HG03439 (cell line): ENCODE measurements at regions not wholly inside any gene's neighbourhood (a gene's known extent, or its start where the extent isn't known, plus 50 kb on each side); places are given as distances from the start of the nearest gene placed in this dataset.

Experiments used
- ATAC-seq: cut with Tn5 transposase; IDR thresholded peaks from one replicate; pipeline ENCODE4 v1.9.1; 2021; ENCODE audit warnings: mild to moderate bottlenecking, moderate library complexity; ENCODE audit not compliant: unreplicated experiment

DNA sequence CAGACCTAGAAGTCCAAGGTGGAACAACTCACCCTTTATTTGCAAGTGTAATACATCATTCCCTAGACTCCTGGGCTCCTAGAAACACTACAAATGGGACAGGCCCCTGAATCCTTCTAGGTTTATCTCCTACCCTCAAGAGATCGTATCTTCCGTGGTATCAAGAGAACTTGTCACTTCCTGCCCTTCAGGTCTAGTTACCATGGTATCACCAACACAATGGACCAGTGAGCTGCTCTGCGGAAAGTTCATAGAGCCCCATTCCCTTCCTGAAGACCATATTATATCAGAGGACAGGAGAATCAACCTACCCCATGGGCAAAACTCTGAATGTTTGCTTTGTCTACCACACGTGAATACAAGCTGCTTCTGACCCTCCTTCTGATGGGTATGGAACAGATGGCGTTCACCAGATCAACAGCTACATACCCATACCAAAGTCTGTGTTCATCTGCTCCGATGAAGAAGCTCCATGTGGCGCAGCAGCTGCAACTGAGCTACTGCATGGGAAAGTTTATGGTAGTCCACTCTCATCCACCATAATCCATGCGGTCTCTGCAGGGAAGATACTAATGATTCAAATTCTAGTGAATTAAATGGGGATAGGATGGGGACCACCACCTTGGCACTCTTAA, 84.6 kb upstream of the KLF13 start:
- ATAC-seq, result no peak

DNA sequence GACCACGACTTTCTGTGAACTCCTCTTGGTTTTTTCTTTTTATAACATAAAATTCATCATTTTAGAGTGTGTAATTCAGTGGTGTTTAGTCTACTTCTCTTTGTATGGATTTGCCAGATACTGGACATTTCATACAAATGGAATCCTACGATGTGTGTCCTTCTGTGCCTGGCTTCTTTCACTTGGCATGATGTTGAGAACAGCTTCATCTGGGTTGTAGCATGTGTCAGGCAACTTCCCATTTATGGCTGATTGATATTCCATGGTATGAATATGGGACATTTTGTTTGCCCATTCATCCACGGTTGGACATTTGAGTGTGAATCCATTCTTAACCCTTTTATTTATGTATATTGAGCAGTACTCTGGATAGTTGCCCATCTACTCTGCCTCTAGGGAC, 82.7 kb upstream of the KLF13 start:
- no peak for ATAC-seq

DNA sequence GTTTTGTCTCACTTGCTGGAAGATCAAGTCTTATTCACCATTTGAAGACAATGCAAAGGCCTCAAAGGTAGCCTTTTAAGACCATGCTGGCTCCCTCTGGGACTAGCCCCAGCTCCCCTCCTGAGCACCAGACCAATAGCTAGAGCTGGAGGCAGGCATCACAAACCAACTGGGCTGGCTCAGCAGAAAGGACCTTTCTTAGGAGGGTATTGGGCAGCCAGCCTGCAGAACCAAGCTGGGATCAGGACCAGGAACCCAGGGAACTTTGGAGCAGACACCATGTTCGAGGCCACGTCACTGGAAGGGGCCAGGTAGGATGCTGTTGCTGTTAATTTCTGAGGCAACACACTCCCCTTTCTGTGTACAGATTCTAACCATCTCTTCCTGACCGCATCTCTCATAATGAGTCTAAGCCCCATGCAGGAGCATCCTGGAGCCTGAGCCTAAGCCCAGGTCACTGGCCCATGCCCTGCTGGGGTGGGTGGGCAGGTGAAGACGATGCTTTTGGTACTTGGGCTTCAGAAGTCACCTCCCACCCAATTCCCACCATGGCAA, 81.4 kb upstream of the KLF13 start:
- no peak for ATAC-seq

DNA sequence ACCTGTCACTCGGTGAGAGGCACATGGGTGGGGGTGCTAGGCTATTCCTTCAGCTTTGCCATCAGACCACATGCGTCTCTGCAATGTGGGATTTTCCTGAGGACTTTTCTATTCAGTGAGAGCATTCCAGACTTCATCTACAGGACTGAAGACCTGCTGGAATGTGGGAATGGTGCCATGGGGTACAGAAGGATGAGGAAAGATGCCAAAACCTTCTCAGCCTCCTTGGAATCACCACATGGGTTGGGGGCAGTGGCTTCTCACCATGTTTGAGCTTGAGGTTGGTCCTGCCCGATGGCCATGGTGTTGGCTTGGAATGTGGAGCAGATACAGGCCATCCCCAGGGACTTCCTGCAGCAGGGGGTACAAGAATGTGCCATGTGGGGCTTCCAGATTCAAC, 80.9 kb upstream of the KLF13 start:
- ATAC-seq, result no peak

DNA sequence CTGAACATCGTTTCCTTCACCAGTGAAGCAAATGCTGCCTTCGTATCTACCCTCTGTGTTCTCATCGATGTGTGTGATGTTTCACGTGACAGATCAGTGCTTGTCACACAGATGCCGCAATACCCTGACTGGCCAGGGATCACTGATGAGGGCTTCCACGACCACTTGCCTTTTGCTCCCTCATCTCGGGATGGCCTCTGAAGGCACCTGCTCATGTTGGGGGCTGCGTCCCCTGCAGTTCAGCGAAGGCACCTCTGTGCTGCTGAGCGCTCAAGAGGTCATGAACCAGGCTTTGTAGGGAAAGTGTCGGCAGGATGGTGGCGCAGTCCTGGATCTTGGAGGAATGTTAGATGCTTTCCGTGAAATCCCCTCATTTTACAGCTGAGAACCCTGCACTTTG, 79.2 kb upstream of the KLF13 start:
- no peak for ATAC-seq

DNA sequence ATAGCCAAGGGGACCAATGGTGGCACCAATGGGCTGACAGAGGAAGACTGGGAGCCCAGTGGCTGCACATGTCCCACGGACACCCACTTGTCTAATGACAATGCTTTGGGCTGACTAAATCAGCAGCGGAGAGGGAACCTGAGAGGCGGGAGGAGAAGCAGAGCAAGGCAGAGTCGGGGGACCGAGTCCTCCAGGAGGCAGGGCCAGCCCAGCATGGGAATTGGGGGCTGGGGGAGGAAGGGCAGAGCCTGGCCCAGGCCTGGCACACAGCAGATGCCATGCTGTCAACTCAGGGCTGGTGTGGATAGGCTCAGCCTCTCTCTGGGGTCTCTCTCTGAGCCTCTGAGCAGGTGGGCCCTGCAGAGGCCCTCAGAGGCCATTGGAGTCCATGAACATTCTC, 78.4 kb upstream of the KLF13 start:
- no peak for ATAC-seq

DNA sequence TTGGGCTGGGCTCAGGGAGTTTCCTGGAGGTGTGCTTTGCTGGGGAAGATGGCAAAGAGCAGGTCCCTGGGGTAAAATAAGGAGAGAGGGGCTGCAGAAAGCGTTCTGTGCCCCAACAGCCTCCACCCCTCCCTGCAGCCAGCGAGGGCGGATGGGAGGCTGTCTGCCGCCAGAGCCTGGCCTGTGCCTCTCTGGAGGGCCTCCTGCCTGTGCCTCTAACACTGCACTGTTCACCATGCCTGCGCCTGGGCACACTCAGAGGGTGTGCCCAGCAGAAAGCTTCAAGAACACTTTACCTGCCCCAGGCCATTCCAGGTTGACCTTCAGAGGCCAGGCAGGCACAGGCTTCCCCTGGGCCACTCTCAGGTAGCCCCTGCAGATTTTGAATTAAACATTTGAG, 77.7 kb upstream of the KLF13 start:
- ATAC-seq, result no peak

DNA sequence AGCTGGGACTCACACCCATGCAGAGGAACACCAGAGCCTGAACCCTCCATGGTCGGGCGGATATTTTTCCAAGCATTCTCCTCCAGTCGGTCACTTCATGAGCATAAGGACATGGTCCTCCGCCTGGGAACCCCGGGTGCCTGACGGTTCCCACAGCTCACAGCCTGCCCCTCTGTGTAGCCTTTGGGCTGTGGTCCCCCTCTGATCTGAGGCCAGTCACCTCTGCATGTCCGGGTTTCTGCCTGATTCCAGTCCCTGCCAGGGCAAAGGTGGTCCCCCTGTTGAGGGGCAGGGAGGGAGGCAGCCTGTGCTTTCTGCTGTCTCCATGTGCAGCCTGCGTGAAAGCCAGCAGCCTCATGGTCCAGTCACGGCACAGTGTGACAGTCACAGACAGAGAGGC, 76.6 kb upstream of the KLF13 start:
- ATAC-seq, result no peak

DNA sequence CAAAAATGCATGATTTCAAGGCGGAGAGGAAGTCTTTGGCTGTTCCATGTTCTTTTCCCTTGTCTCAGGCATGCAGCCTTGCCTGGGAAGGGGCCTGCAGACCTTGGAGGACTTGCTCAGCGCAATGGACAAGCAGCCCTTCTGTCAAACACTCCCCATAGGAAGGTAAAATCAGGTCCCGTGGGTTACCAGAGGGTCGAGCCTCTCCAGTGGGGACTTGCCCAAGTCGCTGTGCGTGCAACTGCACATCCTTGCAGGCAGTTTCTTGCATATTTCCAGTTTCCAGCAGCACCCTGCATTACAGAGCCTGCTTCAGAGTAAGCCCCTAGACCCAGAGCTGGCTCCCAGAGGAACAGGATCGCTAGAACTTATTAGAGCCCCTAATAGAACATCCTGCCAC, 75.5 kb upstream of the KLF13 start:
- no peak for ATAC-seq

DNA sequence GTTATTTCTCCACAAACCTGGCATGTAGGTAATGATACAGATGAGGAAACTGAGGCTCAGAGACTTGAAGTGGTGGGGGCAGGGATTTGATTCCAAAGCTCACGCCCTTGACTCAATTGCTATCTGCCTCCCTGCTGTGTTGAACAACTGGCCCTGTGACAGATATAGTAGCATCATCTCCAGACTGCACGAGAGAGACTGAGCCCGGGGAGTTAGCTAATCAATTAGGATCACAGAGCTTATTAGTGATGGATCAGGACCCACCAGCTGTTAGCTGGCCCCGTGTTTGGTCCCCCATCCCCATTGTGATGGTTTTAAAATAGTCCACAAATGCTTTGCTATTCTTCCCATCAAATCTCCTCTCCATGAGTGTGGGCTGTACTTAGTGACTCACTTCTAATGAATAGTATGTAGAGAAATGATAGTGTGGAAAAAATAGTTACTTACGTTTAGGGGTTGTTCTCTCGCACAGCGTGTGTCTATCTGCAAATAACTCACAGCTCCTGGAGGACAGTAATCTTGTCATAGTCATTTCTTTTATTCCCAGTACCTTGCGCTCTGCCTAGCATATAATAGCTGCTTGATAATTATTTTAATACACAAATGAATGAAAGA, 74.4 kb upstream of the KLF13 start:
- ATAC-seq, result no peak

DNA sequence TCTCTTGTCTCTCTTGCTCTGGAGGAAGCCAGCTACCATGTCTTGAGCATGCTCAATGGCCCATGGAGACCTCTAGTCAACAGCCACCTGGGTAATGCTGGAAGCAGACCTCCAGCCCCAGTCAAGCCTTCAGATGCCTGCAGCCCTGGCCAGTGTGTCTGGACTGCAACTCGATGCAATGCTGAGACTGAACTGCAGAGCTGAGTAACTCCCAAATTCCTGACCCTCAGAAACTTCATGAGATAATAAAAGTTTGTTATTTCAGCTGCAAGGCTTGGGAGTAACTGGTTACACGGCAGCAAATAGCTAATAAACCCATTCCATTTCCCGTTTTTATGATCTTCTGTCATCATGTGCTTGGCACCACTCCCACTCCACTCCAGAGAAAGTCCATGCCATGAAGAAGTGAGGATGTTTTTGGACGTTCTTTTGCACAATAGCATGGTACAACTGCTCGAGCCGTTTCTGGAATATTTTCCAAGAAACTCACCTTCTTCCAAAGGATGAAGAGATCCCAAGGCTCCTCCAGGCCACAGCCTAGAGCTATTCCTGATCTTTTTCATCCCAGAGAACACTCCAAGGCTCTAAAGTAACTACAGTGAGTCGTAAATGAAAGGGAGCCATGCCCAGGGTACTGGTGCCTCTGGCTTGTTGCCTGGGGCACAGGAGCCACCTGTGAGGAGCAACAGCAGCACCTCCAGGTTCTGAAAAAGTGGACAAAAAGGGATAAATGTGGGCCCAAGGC, 72.0 kb upstream of the KLF13 start:
- no peak for ATAC-seq

DNA sequence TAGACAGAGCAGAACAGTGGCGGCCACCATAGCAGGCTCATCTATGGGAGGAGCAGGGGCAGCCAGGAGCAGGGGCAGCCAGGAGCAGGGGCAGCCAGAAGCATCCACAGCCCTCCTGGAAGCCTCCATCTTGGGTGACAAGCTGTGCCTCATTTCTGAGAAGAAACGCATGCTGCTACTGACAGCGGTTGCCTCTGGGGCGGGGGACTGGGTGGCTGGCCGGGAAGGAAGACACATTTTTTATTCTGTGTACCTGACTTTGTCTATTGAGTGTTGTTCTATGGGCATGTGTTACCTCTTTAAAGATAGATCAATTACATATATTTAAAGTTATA, 71.5 kb upstream of the KLF13 start:
- no peak for ATAC-seq

DNA sequence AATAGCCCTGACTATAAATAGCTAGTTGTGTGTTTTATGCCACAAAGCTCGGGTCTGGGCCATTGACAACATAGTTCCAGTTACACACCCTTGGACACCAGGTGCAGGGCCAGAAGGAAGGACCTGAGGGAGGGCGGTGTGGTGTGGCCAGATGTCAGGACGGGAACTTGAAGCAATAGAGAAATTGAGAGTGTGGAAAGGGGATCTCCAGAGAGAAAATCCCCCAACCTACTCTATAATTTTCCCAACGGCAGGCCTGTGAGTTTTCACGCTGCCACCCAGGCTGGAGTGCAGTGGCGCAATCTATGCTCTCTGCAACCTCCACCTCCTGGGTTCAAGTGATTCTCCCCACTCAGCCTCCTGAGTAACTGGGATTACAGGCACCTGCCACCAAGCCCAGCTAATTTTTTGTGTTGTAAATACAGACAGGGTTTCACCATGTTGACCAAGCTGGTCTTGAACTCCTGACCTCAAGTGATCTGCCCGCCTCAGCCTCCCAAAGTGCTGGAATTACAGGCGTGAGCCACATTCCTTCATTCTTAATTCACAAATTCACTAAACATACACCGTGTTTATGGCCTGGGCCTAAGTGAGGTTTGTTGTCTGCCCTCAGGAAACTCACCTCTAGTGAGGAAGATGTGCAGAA, 70.8 kb upstream of the KLF13 start:
- ATAC-seq, result no peak

DNA sequence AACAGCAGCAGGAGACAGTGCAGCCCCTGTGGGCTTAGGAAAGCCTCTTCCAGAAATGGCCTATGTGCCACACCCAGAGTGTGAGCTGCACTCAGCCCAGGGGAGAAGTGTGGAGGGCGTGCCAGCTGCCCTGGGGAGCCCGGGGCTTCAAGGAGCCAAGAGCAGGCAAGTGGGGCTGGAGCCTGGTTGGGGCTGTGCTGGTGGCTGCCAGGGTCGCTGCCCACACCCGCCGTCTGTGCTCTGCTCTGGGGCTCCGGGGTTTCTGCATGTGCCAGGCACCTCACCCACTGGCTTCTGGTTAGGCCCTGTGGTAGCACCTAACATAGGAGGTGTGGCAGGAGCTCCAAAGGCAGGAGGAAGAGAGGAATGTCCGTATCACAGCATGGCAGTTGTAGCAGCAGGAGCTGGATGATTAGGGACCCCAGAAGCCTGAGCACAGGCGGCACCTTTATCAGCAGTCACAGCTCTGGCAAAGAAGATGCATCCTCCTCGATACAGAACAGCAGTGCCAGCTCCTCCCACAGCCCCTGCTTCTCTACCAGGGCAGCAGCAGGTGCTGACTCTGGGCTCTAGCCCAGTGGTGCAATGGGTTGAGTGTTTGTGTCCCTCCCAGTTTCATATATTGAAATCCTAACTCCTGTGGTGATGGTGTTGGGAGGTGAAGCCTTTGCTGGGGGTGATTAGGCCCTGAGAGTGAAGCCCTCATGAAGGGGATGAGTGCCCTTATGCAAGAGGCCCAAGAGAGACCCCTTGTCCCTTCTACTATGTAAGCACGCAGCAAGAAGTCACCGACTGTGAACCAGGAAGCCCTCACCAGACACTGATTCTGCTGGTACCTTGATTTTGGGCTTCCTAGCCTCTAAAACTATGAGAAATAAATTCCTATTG, 70.0 kb upstream of the KLF13 start:
- no peak for ATAC-seq

DNA sequence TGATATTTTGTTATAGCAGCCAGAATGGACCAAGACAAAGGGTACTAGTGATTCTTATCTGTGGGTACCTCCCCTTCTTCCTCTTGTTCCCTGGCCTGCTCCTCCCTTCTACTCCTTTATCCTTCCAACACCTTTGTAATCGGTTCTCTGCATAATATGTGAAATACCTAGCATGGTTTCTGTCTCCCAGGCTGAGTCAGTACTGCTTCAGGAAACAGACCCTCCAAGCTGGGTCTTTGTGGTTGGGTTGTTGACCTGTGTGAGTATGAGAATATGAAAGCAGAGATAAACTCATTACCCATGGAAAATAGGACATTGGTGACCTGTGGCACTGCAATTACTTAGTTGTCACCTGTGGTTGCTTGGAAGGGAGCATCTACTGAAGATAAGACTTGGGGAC, 69.3 kb upstream of the KLF13 start:
- no peak for ATAC-seq

DNA sequence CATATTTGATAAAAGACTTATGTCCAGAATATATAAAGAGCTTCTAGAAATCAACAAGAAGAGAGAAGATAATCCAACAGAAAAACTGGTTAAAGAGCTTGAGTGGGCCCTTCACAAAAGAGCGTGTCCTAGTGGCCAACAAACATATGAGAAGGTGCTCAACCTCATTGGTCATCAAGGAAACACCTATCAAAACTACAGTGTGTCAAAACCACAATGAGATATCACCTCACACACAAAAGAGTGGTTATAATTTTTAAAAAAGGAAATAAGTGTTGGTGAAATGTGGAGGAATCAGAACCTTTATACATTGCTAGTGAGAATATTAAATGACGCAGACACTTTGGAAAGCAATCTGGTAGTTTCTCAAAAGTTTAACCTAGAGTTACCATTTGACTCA, 68.4 kb upstream of the KLF13 start:
- no peak for ATAC-seq

DNA sequence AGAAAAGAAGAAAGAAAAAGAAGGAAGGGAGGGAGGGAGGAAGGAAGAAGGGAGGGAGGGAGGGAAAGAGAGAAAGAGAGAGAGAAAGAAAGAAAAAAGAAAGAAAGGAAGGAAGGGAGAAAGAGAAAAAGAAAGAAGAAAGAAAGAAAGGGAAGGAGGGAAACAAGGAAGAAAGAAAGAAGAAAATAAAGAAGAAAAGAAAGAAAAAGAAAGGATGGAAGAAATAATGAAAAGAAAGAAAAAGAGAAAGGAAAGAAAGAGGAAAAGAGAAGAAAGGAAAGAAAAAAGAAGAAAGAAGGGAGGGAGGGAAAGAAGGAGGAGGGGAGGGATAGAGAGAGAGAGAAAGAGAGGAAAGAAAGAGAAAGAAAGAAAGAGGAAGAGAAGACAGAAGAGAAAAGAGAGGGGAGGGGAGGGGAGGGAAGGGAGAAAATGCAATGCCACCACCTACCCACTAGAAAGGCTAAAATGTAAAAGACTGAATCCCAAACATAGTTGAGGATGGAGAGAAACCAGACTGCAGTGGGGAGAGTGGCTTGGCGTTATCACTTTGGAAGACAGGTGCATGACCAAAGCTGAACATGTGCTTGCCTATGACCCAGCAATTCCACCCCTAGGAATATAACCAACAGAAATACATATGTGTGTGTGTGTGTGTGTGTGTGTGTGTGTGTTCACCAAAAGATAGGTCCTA, 66.9 kb upstream of the KLF13 start:
- ATAC-seq, result no peak

DNA sequence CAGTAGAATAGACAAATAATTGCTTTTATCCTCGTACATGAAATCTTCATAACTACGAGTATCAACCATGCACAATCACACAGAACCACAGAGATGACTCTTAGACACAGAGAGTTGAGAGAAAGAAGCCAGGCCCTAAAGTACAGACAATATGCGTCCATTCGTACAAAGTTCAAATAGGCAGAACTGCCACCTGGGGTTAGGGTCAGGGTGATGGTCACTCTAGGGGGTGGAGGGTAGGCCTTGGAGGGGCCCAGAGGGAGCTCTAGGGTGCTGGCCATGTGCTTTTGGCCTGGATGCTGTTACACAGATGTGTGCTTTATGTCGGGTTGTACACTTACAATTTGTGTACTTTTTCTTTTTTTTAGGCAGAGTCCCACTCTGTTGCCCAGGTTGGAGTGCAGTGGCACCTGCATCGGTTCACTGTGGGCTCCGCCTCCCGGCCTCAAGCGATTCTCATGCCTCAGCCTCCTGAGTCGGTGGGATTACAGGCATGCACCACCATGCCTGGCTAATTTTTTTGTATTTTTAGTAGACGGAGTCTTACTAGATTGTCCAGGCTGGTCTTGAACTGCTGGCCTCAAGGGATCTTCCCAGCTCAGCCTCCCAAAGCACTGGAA, 65.9 kb upstream of the KLF13 start:
- no peak for ATAC-seq

DNA sequence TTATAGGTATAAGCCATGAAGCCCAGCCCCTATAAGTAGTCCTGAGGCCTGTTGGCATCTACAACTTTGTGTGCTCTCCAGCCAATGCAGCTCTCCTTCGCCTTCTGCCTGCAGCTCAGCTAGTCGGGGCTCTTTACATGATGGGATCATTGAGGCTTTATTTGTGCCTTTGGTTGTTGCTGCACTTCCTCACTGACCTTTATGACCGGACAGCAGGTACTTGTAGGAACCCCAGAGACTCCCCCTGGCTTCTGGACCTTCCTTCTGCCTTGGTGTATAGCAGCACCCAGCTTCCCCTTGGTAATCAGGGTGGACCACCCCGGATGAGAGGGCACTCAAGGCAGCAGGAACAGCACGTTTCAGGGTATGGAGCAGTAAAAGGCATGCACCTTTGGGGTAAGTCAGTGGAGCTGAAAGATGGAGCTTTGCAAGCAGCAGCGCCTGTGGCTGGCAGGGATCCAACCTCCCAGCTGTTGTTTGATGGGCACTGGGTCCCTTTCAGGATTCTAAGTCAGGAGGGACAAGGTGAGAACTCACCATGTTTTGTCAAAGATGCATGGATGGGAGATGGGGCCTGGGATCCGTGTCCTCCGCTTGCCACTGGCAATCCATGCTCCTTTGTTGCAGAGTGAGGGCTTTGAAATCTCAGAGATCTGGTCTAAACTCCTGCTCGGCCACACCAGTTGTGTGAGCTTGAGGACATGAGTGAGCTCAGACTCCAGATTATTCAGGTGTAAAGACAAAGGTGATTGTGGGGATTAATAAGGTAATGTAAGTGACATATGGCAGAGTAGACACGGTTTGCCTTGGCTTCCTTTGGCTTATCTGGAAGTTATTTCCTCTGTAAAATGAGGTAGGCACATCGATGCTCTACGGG, 65.1 kb upstream of the KLF13 start:
- no peak for ATAC-seq
